ENCODE measurements at regions not wholly inside any gene's neighbourhood (a gene's known extent, or its start where the extent isn't known, plus 50 kb on each side); places are given as distances from the start of the nearest gene placed in this dataset.

GRCh38 chr2:204138206-204138605, 201.6 kb downstream of the ICOS start:
- Histone ChIP-seq H3K4me1 (peaks cover 0 to 7% (median 0%) of the 10 kb centered on the region in 4 donors), H3K27me3 (no peaks in the 10 kb centered on the region), H3K9me3 (no peaks in the 10 kb centered on the region), H3K36me3 (no peaks in the 10 kb centered on the region), H3K4me3 (no peak overlapping the region), H3K27ac (no peak overlapping the region)
- no peak for DNase-seq (ENCODE audit: low spot score in 2 of 2)
- no peak for TF ChIP-seq CTCF (IDR thresholded peaks at IDR 0.05)
- WGBS, 2 donors, result 78 to 87% methylated on average over 2 of the region's 2 CpGs

DNA sequence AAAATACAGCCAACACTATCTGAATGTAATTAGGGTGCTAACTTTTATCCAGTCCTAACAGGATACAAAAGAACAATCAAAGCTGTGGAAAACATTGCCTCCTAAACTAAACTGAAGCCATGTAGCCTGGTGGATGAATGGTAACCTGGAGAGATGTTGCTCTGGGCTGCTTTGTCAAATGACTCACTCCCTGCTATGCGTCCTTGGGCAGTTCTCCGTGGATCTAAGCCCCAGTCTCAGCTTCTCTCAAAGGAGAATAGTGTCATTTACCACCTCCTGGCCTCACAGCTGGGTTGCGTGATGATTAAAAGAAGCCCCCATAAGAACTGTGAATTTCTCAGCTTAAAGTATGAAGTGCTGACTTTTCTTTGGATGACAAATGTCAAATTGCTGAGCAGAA, 203.7 kb downstream of the ICOS start:
- Histone ChIP-seq H3K4me3 (no peak overlapping the region), H3K27me3 (no peaks in the 10 kb centered on the region), H3K4me1 (no peaks in the 10 kb centered on the region), H3K36me3 (no peaks in the 10 kb centered on the region), H3K9me3 (no peaks in the 10 kb centered on the region), H3K27ac (no peak overlapping the region)
- 78 to 86% methylated on average over 3 of the region's 3 CpGs for WGBS, 2 donors
- TF ChIP-seq EP300 (IDR thresholded peaks at IDR 0.05) (no peak), CTCF (IDR thresholded peaks at IDR 0.05) (no peak), POLR2A (IDR thresholded peaks at IDR 0.05) (no peak)
- DNase-seq (ENCODE audit: low spot score in 2 of 2), result no peak

DNA sequence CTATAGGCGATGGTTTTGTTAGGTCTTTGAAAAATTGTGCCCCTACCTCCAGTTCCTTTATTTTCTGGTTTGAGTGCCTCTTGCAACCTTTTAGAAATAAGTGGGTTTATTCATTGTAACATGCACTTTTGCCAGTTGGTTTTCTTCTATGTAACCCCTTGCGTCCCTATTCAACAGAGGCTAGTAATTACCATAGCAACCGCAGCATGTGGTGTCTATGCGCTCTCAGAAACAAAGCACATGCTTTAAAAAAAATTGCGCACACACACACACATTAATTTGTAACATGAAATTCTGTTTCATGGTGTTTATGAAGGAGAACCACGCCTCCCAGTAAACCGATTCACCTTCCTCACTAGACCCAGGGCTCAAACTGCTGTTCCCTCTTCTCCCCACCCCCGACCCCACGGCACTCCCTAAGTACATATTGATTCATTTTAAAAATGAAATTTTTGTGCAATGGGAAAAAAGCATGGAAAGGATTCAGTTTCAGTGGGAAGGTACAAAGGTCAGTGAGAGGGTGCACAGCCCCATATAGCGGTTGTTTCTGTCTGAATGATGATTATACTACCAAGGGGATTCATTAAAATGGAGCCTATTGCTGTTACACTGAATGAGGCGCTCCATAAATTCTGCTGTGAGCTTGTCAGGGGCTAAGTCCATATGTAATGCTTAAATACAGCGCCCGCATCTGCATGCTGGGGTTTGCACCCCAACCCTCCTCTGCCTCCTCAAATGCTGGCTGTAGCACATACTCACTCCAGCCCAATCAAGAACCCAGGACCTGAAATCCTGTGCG, 206.9 kb downstream of the ICOS start:
- no peak overlapping the region for H3K4me3 ChIP-seq
- H3K27ac ChIP-seq, result no peak overlapping the region
- no peak for DNase-seq (ENCODE audit: low spot score in 2 of 2)
- 69 to 72% methylated on average over 14 of the region's 14 CpGs for WGBS, 2 donors
- no peaks in the 10 kb centered on the region for H3K36me3 ChIP-seq
- peaks cover 0 to 10% (median 0%) of the 10 kb centered on the region in 4 donors for H3K4me1 ChIP-seq
- H3K27me3 ChIP-seq, result no peaks in the 10 kb centered on the region
- TF ChIP-seq POLR2A (IDR thresholded peaks at IDR 0.05) (no peak), EP300 (IDR thresholded peaks at IDR 0.05) (no peak), CTCF (IDR thresholded peaks at IDR 0.05) (no peak)
- H3K9me3 ChIP-seq, result no peaks in the 10 kb centered on the region

DNA sequence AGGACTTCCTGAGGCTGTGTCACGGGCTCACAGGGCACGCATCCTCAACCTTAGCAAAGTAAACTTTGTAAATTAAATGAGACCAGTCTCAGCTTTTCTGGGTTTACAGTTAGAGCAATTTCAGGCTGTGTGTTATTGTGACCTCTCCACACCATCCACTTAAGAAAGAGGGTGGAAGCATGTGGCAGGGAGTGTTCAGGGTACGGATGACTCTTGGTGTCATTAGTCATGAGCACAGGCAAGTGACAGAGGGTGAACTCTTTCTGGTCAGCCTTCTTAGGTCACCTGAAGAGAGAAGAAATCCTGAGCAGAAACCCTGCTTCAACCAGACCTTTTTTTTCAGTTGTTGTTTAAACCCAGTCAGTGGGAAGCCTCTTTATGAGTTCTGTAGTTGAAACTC, 207.9 kb downstream of the ICOS start:
- Histone ChIP-seq H3K4me1 (peaks cover 0 to 10% (median 0%) of the 10 kb centered on the region in 4 donors), H3K36me3 (no peaks in the 10 kb centered on the region), H3K27me3 (no peaks in the 10 kb centered on the region), H3K27ac (no peak overlapping the region), H3K4me3 (no peak overlapping the region), H3K9me3 (no peaks in the 10 kb centered on the region)
- no peak for DNase-seq (ENCODE audit: low spot score in 2 of 2)
- WGBS, 2 donors, result 89 to 96% methylated on average over 3 of the region's 3 CpGs
- TF ChIP-seq EP300 (IDR thresholded peaks at IDR 0.05) (no peak), POLR2A (IDR thresholded peaks at IDR 0.05) (no peak), CTCF (IDR thresholded peaks at IDR 0.05) (no peak)

DNA sequence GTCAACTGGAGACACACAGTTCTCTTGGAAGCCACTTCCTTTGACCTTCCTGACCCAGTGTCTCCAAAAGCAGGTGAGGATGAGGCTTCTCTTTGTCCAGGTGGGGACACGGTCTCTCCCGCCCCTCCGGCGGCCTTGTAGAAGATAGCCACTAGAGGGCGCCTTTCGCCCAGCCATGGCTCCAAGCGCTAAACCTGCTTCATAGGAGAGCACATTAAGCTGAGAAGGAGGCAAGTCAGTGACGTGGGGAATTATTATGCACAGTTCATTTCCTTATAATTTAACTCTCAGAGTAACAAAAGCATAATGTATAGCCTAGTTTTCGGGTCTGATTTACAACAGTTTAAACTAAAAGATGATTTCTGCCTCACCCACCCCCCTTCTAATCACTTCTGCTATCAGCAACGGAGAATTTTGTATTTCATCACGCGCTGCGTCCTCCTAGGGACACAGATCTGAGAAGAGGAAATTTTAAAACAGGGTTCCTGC, 208.7 kb downstream of the ICOS start:
- peak overlapping the region in 3 of 4 donors; percentile 63 to 76 (median 68) for H3K27ac ChIP-seq
- H3K27me3 ChIP-seq, result no peaks in the 10 kb centered on the region
- H3K9me3 ChIP-seq, result no peaks in the 10 kb centered on the region
- peak; percentile 87 to 94 (median 87) for TF ChIP-seq CTCF (IDR thresholded peaks at IDR 0.05)
- no peak for TF ChIP-seq EP300 (IDR thresholded peaks at IDR 0.05)
- no peak for TF ChIP-seq POLR2A (IDR thresholded peaks at IDR 0.05)
- H3K4me1 ChIP-seq, result peaks cover 0 to 10% (median 0%) of the 10 kb centered on the region in 4 donors
- peak; percentile 60 to 74 for DNase-seq (ENCODE audit: low spot score in 2 of 2)
- H3K4me3 ChIP-seq, result peak overlapping the region; percentile 17 to 47 (median 38)
- WGBS, 2 donors, result 2 to 6% methylated on average over 13 of the region's 13 CpGs
- H3K36me3 ChIP-seq, result no peaks in the 10 kb centered on the region
